Islet precursor cell (in vitro differentiated cells): ENCODE measurements at regions not wholly inside any gene's neighbourhood (a gene's known extent, or its start where the extent isn't known, plus 50 kb on each side); places are given as distances from the start of the nearest gene placed in this dataset.

ENCODE experiments used
- DNase-seq: peaks from one replicate; pipeline ENCODE4 v3.0.0-alpha.2; 2018

- peak; percentile 80 for DNase-seq
Observed at GRCh38 chr5:145237843-145238242, 597.3 kb downstream of the PRELID2 start.

- no peak for DNase-seq
Observed at GRCh38 chr5:145236983-145237382, 598.2 kb downstream of the PRELID2 start.

GRCh38 chr5:145236127-145236526, 599.0 kb downstream of the PRELID2 start:
- DNase-seq: no peak

- DNase-seq: no peak
Observed at GRCh38 chr5:145233461-145233860, 601.7 kb downstream of the PRELID2 start.

GRCh38 chr5:145230781-145231180, 604.4 kb downstream of the PRELID2 start:
- DNase-seq: no peak

- DNase-seq: no peak
Observed at GRCh38 chr5:145228564-145228963, 606.6 kb downstream of the PRELID2 start.

- DNase-seq: no peak
Observed at GRCh38 chr5:145227881-145228280, 607.3 kb downstream of the PRELID2 start.

GRCh38 chr5:145226726-145227125, 608.4 kb downstream of the PRELID2 start:
- no peak for DNase-seq

- no peak for DNase-seq
Observed at GRCh38 chr5:145225529-145225928, 609.6 kb downstream of the PRELID2 start.

GRCh38 chr5:145223582-145223981, 611.6 kb downstream of the PRELID2 start:
- DNase-seq: no peak

GRCh38 chr5:145222622-145223021, 612.5 kb downstream of the PRELID2 start:
- no peak for DNase-seq

GRCh38 chr5:145221416-145221815, 613.7 kb downstream of the PRELID2 start:
- no peak for DNase-seq

GRCh38 chr5:145220481-145220880, 614.7 kb downstream of the PRELID2 start:
- no peak for DNase-seq

GRCh38 chr5:145218982-145219381, 616.2 kb downstream of the PRELID2 start:
- no peak for DNase-seq

GRCh38 chr5:145218019-145218418, 617.1 kb downstream of the PRELID2 start:
- DNase-seq: no peak

GRCh38 chr5:145210020-145210419, 625.1 kb downstream of the PRELID2 start:
- DNase-seq: no peak

GRCh38 chr5:145205546-145205945, 629.6 kb downstream of the PRELID2 start:
- DNase-seq: no peak

GRCh38 chr5:145204743-145205142, 630.4 kb downstream of the PRELID2 start:
- DNase-seq: no peak

GRCh38 chr5:145203193-145203592, 631.9 kb downstream of the PRELID2 start:
- no peak for DNase-seq

GRCh38 chr5:145198525-145199260, 636.4 kb downstream of the PRELID2 start:
- no peak for DNase-seq

- no peak for DNase-seq
Observed at GRCh38 chr5:145189746-145190145, 645.4 kb downstream of the PRELID2 start.

GRCh38 chr5:145180371-145180770, 654.8 kb downstream of the PRELID2 start:
- no peak for DNase-seq

GRCh38 chr5:145178641-145179523, 656.3 kb downstream of the PRELID2 start:
- DNase-seq: peak; percentile 64

- no peak for DNase-seq
Observed at GRCh38 chr5:145176041-145176440, 659.1 kb downstream of the PRELID2 start.
